Smooth muscle cell (in vitro differentiated cells): ENCODE measurements at regions not wholly inside any gene's neighbourhood (a gene's known extent, or its start where the extent isn't known, plus 50 kb on each side); places are given as distances from the start of the nearest gene placed in this dataset.
"Not testable (repeated sequence)": the region's sequence is repeated elsewhere in the genome, so short reads cannot be mapped to it uniquely, and the experiment has no call there.

Experiments
- DNase-seq: peaks from one replicate; lab custom pipeline; 2025; ENCODE audit not compliant: unreplicated experiment; lab: John Stamatoyannopoulos, UW
- H2AFZ ChIP-seq: fragments of 200-600 bp; sonication (generic); 2 replicates; pipeline ENCODE4 v1.6.0; 2016; ENCODE audit warnings: antibody characterized with exemption, low read depth, mild to moderate bottlenecking
- H3F3A ChIP-seq: fragments of 200-600 bp; sonication (generic); 2 replicates; pipeline ENCODE4 v1.6.0; 2017; ENCODE audit warnings: antibody characterized with exemption, low read depth
- H3K27ac ChIP-seq: fragments of 200-600 bp; sonication (generic); 2 replicates; pipeline ENCODE4 v1.5.1; 2016; ENCODE audit warnings: low read depth, mild to moderate bottlenecking
- H3K27me3 ChIP-seq: fragments of 200-600 bp; sonication (generic); 2 replicates; pipeline ENCODE4 v1.6.1; 2016; ENCODE audit warnings: low read depth, mild to moderate bottlenecking
- H3K36me3 ChIP-seq: fragments of 200-600 bp; sonication (generic); 2 replicates; pipeline ENCODE4 v1.5.1; 2016; ENCODE audit warnings: low read depth
- H3K4me1 ChIP-seq: fragments of 200-600 bp; sonication (generic); 2 replicates; pipeline ENCODE4 v1.5.1; 2016; ENCODE audit warnings: low read depth
- H3K4me2 ChIP-seq: fragments of 200-600 bp; sonication (generic); 2 replicates; pipeline ENCODE4 v1.6.0; 2016; ENCODE audit warnings: mild to moderate bottlenecking
- H3K4me3 ChIP-seq: fragments of 200-600 bp; sonication (generic); 2 replicates; pipeline ENCODE4 v1.5.1; 2016; ENCODE audit warnings: mild to moderate bottlenecking
- H3K79me2 ChIP-seq: fragments of 200-600 bp; sonication (generic); 2 replicates; pipeline ENCODE4 v1.6.0; 2016; ENCODE audit warnings: low read depth, mild to moderate bottlenecking
- H3K9ac ChIP-seq: fragments of 200-600 bp; sonication (generic); 2 replicates; pipeline ENCODE4 v1.6.0; 2016; ENCODE audit warnings: low read depth
- H3K9me3 ChIP-seq: fragments of 200-600 bp; sonication (generic); replicated peaks from 2 replicates; pipeline ENCODE4 v1.5.1; 2016; ENCODE audit warnings: low read depth
- H4K20me1 ChIP-seq: fragments of 200-600 bp; sonication (generic); 2 replicates; pipeline ENCODE4 v1.6.0; 2016; ENCODE audit warnings: low read depth
- WGBS: methylation state at CpG from one replicate; pipeline ENCODE4 v1.1.7; 2016; ENCODE audit warnings: low lambda C conversion rate; 5-methylcytosine and 5-hydroxymethylcytosine counted together
- TF ChIP-seq, protein P1 (sequence below): fragments of 200-600 bp; sonication (generic); IDR thresholded peaks from 2 replicates; pipeline ENCODE4 v1.5.1; 2017; ENCODE audit warnings: borderline replicate concordance, mild to moderate bottlenecking, antibody characterized with exemption; ENCODE audit not compliant: insufficient read depth, poor library complexity, severe bottlenecking

DNA sequence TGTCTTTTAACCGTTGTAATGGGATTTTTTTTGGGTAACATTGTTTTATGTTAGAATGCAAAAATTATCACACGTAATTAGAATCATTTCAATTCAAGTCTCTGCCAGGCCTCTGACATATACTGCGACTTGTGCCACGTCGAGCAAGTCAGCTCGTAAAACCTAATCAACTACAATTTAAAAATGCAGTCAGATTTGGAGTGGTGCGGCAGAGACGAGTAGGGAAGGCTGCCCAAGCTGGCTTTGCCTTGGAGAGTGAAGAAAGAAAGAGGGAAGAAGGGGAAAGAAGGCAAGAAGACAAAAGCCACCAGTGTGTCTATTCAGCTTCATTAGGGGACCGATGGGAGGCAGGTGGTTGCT, 110.7 kb downstream of the MIAT start:
- Histone ChIP-seq H3K4me1 (no peaks in the 10 kb centered on the region), H3K4me3 (no peak overlapping the region), H3K9ac (no peak overlapping the region), H3F3A (no peaks in the 10 kb centered on the region), H3K36me3 (no peaks in the 10 kb centered on the region), H3K9me3 (no peaks in the 10 kb centered on the region), H3K79me2 (no peaks in the 10 kb centered on the region), H2AFZ (no peak overlapping the region), H3K27ac (no peak overlapping the region), H4K20me1 (no peaks in the 10 kb centered on the region), H3K27me3 (no peaks in the 10 kb centered on the region), H3K4me2 (no peak overlapping the region)
- 69% methylated on average over 9 of the region's 9 CpGs for WGBS
- TF ChIP-seq, protein P1, sequence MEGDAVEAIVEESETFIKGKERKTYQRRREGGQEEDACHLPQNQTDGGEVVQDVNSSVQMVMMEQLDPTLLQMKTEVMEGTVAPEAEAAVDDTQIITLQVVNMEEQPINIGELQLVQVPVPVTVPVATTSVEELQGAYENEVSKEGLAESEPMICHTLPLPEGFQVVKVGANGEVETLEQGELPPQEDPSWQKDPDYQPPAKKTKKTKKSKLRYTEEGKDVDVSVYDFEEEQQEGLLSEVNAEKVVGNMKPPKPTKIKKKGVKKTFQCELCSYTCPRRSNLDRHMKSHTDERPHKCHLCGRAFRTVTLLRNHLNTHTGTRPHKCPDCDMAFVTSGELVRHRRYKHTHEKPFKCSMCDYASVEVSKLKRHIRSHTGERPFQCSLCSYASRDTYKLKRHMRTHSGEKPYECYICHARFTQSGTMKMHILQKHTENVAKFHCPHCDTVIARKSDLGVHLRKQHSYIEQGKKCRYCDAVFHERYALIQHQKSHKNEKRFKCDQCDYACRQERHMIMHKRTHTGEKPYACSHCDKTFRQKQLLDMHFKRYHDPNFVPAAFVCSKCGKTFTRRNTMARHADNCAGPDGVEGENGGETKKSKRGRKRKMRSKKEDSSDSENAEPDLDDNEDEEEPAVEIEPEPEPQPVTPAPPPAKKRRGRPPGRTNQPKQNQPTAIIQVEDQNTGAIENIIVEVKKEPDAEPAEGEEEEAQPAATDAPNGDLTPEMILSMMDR = no peak
- DNase-seq = no peak

DNA sequence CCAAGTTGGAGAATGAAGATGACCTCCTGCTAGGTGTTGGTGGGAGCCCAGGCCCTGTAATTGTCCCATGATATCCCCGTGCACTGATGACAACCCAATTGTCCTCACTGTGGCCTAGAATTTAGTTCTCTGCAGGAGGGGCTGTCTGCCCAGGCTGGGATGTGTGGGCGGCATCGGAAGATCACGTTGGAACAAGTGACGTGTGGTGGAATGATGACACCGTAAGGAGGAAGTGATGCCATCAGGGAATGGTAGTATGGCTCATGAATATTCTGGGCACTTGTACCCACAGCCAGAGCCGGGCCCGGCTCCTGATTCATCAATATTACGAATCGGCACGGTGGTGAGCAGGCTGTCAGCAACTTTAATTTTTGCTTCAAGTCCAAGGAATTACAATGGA, 111.6 kb downstream of the MIAT start:
- no peaks in the 10 kb centered on the region for H4K20me1 ChIP-seq
- H3K79me2 ChIP-seq = no peaks in the 10 kb centered on the region
- no peaks in the 10 kb centered on the region for H3F3A ChIP-seq
- H3K4me2 ChIP-seq = no peak overlapping the region
- no peak for DNase-seq
- no peaks in the 10 kb centered on the region for H3K9me3 ChIP-seq
- no peak overlapping the region for H2AFZ ChIP-seq
- WGBS = 80% methylated on average over 11 of the region's 11 CpGs
- no peaks in the 10 kb centered on the region for H3K4me1 ChIP-seq
- TF ChIP-seq, protein P1 = no peak
- H3K27ac ChIP-seq = no peak overlapping the region
- no peaks in the 10 kb centered on the region for H3K27me3 ChIP-seq
- no peaks in the 10 kb centered on the region for H3K36me3 ChIP-seq
- H3K4me3 ChIP-seq = no peak overlapping the region
- no peak overlapping the region for H3K9ac ChIP-seq

DNA sequence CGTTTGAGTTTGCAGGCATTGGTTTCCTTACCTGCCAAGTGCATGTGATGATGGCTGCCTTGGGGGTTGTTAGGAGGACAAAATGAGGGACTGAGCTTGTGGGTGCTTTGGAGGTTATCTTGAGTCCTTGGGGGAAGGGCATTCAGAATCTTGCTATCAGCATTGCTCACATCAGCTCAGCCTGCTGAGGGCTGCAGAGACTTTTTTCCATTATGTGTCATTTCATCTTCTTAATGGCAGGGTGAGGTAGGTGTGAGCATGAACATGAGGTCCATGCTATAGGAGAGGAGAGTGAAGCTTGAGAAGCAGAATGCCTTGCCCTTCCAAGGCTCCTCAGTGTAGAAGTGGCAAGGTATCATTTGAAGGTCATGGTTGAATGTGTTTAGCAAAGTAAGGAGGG, 112.3 kb downstream of the MIAT start:
- no peak for DNase-seq
- Histone ChIP-seq H3K4me2 (no peak overlapping the region), H3K9me3 (no peaks in the 10 kb centered on the region), H3K4me1 (no peaks in the 10 kb centered on the region), H3F3A (no peaks in the 10 kb centered on the region), H3K9ac (no peak overlapping the region), H3K27me3 (no peaks in the 10 kb centered on the region), H2AFZ (no peak overlapping the region), H3K27ac (no peak overlapping the region), H4K20me1 (no peaks in the 10 kb centered on the region), H3K36me3 (no peaks in the 10 kb centered on the region), H3K79me2 (no peaks in the 10 kb centered on the region), H3K4me3 (no peak overlapping the region)
- TF ChIP-seq, protein P1 = no peak
- WGBS = 90% methylated on average over 1 of the region's 1 CpG

DNA sequence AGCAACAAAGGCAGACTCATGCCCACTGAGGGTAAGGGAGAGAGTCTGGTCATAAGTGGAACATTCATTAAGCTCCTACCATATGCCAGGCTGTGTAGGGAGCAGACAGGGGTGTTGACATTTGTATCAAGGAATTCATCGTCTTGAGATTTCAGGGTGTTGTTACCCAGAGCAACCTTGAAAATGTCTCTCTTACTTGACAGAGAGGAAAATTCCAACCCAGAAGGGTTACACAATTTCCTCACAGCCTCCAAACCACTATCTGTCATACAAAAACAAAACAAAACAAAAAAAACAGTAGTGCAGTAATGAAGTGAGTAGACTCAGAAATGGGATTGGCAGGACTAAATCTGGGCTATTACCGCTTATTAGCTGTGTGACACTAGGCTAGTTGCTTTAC, 113.2 kb downstream of the MIAT start:
- Histone ChIP-seq H3F3A (no peaks in the 10 kb centered on the region), H3K4me3 (no peak overlapping the region), H2AFZ (no peak overlapping the region), H3K27ac (no peak overlapping the region), H3K4me1 (no peaks in the 10 kb centered on the region), H3K27me3 (no peaks in the 10 kb centered on the region), H3K4me2 (no peak overlapping the region), H3K9me3 (no peaks in the 10 kb centered on the region), H3K79me2 (no peaks in the 10 kb centered on the region), H4K20me1 (no peaks in the 10 kb centered on the region), H3K9ac (no peak overlapping the region), H3K36me3 (no peaks in the 10 kb centered on the region)
- no peak for DNase-seq
- WGBS = 57% methylated on average over 2 of the region's 2 CpGs
- TF ChIP-seq, protein P1 = no peak

- H3K9me3 ChIP-seq, H3K27ac ChIP-seq, H3F3A ChIP-seq, H3K9ac ChIP-seq, H3K79me2 ChIP-seq, H4K20me1 ChIP-seq, H3K27me3 ChIP-seq, H3K4me3 ChIP-seq, H3K4me1 ChIP-seq, H3K4me2 ChIP-seq, DNase-seq, H3K36me3 ChIP-seq, H2AFZ ChIP-seq: not testable (repeated sequence)
- WGBS = no CpG with 5 or more reads among the region's 28 CpGs
These were observed 115.7 kb downstream of the MIAT start for GRCh38 chr22:26773054-26773453.
